ENCODE measurements at regions not wholly inside any gene's neighbourhood (a gene's known extent, or its start where the extent isn't known, plus 50 kb on each side); places are given as distances from the start of the nearest gene placed in this dataset.

- DNase-seq: peak; percentile 95
Measured at GRCh38 chr21:35933466-35933865, 126.9 kb downstream of the SETD4 start.

DNA sequence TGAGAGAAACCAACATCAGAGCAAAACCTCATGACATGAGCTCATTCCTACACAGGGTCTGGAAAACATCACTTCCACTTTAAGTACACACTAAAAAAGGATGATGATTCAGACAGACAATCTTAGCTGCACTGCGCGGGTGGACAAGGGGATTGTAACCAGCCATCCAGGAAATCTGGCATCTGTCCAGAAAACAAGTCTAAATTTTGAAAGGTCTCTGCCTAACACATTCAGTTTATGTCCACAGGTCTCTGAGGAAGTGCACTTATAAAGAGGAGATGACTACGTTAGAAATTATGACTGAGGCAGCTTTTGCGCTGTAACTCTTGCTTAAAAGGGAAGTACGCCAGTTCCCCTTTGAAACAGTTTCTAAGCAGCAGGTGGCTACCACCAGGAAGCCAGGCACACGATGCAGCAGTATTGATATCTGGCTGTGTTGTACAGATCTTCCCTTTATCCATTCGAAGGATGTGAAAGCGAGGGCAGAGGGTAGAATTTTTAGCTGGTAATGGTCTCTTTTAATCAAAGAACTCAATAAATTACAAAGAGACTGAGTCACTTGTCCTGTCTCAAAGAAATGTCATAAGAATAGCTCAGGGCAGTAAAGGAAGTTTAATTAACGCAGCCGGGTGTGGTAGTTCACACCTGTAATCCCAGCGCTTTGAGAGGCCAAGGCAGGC is 128.0 kb downstream of the SETD4 start:
- DNase-seq: peak; percentile 93

DNA sequence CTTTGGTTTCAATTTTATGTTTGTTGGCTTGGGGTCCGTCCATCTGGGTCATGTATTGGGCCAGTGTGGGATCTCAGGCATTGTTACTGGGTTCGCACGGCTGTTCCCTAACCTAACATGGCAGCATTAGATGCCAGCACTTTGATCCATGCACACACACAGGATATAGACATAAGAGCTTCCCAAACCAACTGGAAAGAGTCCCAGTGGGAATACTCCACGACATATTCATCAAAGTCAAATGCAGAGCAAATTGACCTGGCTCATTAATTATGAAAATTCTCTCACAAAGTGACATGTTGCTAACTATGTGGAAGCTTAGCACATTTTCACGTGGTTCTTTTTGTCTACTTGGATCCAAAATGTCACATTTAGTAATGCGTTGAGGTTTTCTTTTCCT is 130.4 kb downstream of the SETD4 start:
- DNase-seq: no peak

GRCh38 chr21:35927262-35927661 is 133.1 kb downstream of the SETD4 start:
- DNase-seq: no peak

- DNase-seq: no peak
Measured at GRCh38 chr21:35926003-35926740, 134.2 kb downstream of the SETD4 start.

DNA sequence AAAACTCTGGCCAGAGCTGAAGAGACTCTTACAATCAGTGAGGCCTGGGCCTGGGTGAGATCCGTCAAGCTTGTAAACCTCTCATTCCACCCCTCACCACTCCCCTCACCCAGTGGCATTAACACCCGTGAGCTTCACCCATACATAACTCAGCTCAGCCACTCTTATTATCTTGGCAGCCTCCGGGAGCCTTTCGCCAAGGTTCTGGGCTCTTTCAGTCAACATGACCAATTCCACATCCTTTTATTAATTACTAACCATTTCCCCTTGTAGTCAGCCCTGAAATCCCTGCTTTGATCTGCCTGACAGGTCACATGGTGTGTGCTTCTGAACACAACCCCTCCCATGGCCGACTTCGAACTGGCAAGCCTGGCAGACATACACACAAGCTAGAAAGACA is 134.8 kb downstream of the SETD4 start:
- DNase-seq: peak; percentile 29

GRCh38 chr21:35924714-35925301 is 135.5 kb downstream of the SETD4 start:
- DNase-seq: peak; percentile 81

DNA sequence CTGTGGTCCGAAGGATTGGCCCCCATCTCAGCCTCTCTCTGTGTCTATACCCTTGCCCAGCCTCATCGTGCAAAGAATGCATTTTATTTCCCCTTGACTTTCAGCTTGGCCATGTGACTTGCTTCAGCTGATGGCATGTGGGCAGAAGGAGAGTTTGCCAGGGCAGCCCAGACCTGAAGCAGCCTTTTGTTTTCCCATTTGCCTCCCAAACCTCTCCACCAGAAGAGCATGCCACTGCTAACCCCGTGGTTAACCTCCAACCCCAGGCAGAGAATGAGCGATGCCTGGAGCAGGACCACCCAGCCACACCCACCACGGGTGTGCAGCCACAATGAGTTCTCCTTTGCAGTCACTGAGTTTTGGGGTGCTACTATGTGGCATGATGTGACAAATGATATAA is 136.4 kb downstream of the SETD4 start:
- no peak for DNase-seq

DNA sequence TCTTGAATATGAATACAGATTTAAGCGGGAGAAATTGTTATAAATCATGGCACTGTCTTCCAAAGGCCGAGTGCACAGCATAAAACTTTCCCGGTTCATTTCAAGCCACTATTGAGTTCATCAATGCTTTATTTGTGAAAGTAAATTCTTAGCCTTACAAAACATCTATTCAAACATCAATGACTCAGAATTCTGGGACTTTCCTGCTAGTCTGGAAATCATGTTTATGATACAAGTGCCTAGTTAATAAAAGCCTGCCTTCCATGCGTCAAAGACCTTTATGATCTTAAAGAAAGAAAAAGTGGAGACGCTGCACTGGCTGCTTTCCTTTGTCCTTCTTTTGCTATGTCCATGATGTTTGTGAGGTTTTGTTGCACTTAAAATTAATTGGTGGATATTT is 137.7 kb downstream of the SETD4 start:
- DNase-seq: no peak

- no peak for DNase-seq
Measured at GRCh38 chr21:35921471-35921870, 138.9 kb downstream of the SETD4 start.

DNA sequence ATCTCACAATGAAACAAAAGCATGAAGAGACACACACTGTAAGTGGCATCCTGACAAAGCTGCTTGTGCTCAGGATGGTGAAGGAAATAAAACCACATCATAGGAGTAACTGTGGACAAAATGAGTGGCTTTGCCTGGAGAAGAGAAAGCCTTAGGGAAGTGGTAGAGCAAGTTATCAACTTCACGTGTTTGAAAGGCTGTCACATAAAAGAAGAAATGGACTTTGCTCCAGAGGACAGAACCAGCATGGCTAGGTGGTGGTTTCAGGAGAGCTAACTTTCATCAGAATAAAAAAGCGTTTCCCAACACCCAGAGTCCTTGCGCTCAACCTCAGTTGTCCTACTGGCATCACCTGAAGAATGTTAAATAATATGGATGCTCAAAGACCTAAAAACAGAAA is 139.9 kb downstream of the SETD4 start:
- no peak for DNase-seq

- DNase-seq: no peak
Measured at GRCh38 chr21:35915030-35915429, 145.3 kb downstream of the SETD4 start.

DNA sequence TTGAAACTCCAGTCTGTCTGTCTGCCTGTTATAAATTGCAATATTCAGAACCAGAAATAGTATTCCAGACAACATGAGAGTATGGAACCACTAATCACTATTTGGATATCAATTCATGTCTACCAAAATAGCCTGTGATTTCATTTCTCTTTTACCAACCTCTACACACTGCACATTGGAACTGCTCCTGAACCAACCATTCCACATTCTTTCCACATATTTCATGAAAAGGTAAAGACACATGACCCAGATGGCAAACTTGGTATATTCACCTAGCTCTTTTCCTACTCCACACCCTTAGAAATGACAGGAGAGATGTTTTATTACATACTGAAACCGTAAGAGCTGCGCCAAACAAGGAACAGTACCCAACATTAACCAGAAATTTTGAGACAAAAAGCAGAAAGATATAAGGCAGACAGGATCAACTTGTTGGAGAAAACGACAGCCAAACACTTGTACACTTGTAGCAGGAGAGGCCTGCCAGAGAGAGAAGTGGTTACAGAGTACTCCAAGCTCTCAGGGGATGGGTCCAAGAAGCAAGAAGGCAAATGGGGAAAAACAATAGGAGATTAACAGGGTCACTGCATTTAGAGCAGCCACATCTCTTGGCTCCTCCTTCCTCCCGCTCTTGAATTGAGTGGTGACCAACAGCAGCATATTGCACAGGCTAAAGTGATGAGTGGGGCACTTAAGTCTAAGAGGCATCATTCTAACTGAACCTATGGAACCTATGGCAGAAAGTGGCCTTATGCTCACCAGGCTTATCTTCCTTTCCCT is 148.7 kb downstream of the SETD4 start:
- no peak for DNase-seq

DNA sequence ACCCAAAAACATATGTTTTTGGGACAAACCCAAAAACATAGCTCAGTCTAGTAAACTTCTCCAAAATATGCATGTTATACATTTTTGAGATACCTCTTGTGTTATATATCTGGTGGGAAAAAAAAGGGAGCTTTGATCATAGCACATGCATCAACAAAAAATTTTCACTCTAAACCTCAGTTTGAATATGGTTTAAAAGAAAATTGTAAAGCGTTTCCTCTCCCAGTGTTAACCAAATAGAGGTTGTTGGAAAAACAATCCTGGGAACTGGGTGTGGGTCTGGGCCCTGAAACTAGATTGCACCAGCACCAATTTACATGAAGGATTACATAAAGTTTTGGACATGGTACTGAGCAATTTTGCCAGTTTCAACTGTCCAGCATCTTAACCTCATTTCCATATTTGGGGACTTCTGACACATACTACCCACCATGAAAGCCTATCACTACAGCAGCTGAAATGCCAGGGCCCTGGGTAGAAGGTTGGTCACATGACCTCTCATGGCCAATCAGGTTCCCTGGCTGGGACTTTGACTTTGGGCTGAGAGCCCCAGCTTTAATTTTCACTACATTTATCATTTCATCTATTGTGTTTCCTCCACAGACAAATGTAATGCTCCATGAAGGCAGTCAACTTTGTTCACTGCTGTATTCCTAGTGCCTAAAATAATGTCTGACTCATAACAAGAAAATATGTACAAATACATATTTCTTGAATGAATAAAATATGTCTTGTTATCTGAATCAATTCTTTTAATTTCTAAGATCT is 150.7 kb downstream of the SETD4 start:
- peak; percentile 76 for DNase-seq

- DNase-seq: no peak
Measured at GRCh38 chr21:35908311-35909078, 151.8 kb downstream of the SETD4 start.

- no peak for DNase-seq
Measured at GRCh38 chr21:35906586-35906985, 153.7 kb downstream of the SETD4 start.

DNA sequence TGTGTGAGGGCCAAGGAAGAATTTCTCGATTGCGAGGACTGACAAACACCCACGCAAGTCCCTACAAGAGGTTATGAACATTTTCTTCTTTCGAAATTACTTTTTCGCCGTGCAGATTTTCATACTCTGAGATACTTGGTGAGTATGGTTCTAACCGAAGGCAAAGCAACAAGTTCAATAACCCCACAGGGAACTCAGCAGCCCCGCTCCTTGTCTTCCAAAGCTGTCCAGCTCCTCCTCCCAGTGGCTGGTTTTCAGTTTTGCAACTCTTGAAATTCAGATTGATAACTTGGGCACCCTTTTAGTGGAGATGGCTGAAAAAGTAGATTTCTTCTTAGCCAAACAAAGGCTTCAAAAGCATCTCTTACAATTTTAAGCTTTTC is 154.4 kb downstream of the SETD4 start:
- DNase-seq: no peak

DNA sequence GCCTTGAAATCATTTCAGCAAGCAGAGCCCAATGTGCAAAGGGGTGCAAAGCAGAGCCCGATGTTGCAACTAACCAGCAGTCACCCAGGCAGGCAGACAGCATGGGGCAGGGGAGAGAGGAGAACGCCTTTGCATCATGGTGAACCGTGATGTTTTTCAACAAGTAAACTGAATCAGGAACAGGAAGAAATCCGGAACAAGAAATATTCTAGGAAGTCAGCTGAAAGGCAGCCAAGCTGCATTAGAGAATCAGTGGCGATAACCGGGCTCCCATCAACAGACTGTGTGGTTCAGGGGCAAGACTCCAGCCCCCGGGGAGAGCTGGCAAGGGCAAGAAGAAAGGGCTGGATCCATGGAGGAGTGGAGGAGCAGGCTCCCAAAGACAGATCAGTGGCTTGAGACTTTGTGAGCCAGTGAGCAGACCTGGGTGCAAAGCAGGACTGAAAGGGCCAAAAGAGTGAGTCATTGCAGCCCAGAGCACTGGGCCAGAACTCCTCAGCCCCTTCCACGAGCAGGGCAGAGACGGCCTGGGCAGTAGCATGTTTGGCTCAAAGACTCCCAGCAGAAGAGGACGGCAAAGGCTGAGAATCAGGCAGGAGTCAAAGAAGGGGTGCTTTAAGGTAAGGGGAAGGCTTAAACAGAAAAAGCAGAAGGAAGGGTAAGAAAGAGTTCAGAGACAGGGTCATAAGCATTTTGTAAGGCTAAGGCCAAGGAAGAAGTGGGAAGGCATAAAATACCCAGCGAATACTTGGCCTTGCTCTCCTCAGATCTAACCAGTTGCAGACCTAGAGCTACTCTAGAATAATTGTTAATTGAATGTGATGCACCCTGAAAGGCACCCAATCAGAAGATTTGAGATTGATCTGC is 155.0 kb downstream of the SETD4 start:
- no peak for DNase-seq

- no peak for DNase-seq
Measured at GRCh38 chr21:35900539-35900938, 159.8 kb downstream of the SETD4 start.

DNA sequence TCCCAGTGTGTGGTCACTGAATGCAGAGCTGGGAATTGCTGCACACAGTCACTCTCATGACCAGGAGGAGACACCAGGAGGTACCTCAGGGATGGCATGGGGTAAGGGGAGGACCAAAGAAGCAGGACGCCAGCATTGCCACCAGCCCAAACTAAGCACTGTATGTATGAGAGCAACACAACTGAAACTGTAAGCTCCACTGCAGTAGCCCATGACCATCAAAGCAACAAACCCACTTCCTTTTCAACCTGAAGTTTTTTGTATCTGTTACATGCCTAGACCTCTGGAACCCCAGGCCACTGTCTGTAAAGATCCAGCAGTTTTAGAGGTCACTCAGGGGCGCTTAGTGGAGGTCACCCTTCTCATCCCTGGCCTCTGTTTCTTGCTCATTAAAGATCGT is 164.3 kb downstream of the SETD4 start:
- DNase-seq: no peak

GRCh38 chr21:35895598-35895997 is 164.7 kb downstream of the SETD4 start:
- DNase-seq: no peak

All from fibroblast of upper back skin (primary cell).